CD4-positive, alpha-beta T cell (primary cell): ENCODE measurements at regions not wholly inside any gene's neighbourhood (a gene's known extent, or its start where the extent isn't known, plus 50 kb on each side); places are given as distances from the start of the nearest gene placed in this dataset.

Experiments used
- ATAC-seq: fragments of 200-7000 bp; cut with Tn5 transposase; one replicate; pipeline ENCODE4 v1.10.0; 2022; ENCODE audit warnings: mild to moderate bottlenecking; ENCODE audit not compliant: poor library complexity
- CTCF ChIA-PET: fragments of 350-600 bp; sonication (Branson Sonifier 250); formaldehyde crosslinking; loops from one replicate; lab custom pipeline; 2021; ENCODE audit warnings: antibody characterized with exemption, inconsistent platforms; lab: Charles Lee
- POLR2A ChIA-PET: fragments of 350-600 bp; sonication (Branson Sonifier 250); formaldehyde crosslinking; loops from one replicate; lab custom pipeline; 2021; ENCODE audit warnings: antibody characterized with exemption, inconsistent platforms; lab: Charles Lee
- DNase-seq, 14 experiments: peaks; one replicate each; pipeline ENCODE4 v3.0.0-alpha.2; 2013 to 2020; ENCODE audit warnings: mixed read lengths in 2 of 14
- H3K27ac ChIP-seq, 2 donors: one replicate each; pipeline versions ENCODE4 v1.5.1 to v1.7.0; 2013; ENCODE audit warnings: low read length in 2 of 2, low read depth in 1 of 2, mild to moderate bottlenecking in 1 of 2
- H3K27me3 ChIP-seq, 2 experiments: 1 replicate in 1 of 2; 2 replicates in 1 of 2; pipeline versions ENCODE4 v1.6.1 to v1.7.0; 2013; ENCODE audit warnings: low read length in 2 of 2, control low read depth in 1 of 2, mild to moderate bottlenecking in 1 of 2, moderate library complexity in 1 of 2; ENCODE audit not compliant: insufficient read depth in 2 of 2, control insufficient read depth in 1 of 2
- H3K36me3 ChIP-seq: one replicate; pipeline ENCODE4 v1.6.1; 2013; ENCODE audit warnings: low read length, control low read depth; ENCODE audit not compliant: insufficient read depth
- H3K4me1 ChIP-seq: one replicate; pipeline ENCODE4 v1.6.1; 2013; ENCODE audit warnings: low read length, control low read depth; ENCODE audit not compliant: insufficient read depth
- H3K4me3 ChIP-seq: one replicate; pipeline ENCODE4 v1.5.1; 2013; ENCODE audit warnings: mild to moderate bottlenecking, low read length, moderate library complexity
- H3K9me3 ChIP-seq, 2 experiments: 1 replicate in 1 of 2; 2 replicates in 1 of 2; pipeline versions ENCODE4 v1.6.1 to v1.7.0; 2013; ENCODE audit warnings: low read length in 2 of 2, mild to moderate bottlenecking in 2 of 2, control low read depth in 1 of 2, moderate library complexity in 1 of 2; ENCODE audit not compliant: control insufficient read depth in 1 of 2, insufficient read depth in 1 of 2
- H3K27ac Mint-ChIP-seq: one replicate; pipeline ENCODE4 v1.8.0; 2020; ENCODE audit warnings: mixed read lengths
- H3K27me3 Mint-ChIP-seq: one replicate; pipeline ENCODE4 v1.8.0; 2021; ENCODE audit warnings: mixed read lengths
- H3K36me3 Mint-ChIP-seq: one replicate; pipeline ENCODE4 v1.8.0; 2021; ENCODE audit warnings: low read depth, mixed read lengths
- H3K4me1 Mint-ChIP-seq: one replicate; pipeline ENCODE4 v1.8.0; 2021; ENCODE audit warnings: low read depth, mixed read lengths
- H3K4me3 Mint-ChIP-seq: one replicate; pipeline ENCODE4 v1.8.0; 2020; ENCODE audit warnings: mild to moderate bottlenecking, mixed read lengths
- H3K9me3 Mint-ChIP-seq: one replicate; pipeline ENCODE4 v1.8.0; 2020; ENCODE audit warnings: mixed read lengths
- intact Hi-C, 2 experiments: fragments of 100-400 bp; cut with DNase I in 1 of 2; cut with micrococcal nuclease in 1 of 2; formaldehyde crosslinking; loops; one replicate each; pipeline versions ENCODE4 v1.15.1 to v1.9.0; 2023 to 2025; cut with DNase I, micrococcal nuclease
- TF ChIP-seq, protein P1 (sequence below): fragments of 200-600 bp; IDR thresholded peaks from one replicate; pipeline ENCODE4 v1.8.0; 2022; ENCODE audit warnings: antibody characterized with exemption, mild to moderate bottlenecking

- ChIA-PET POLR2A (no interaction called here), CTCF (no interaction called here)
- no peak for ATAC-seq
- Mint-ChIP-seq H3K4me1 (no peaks in the 10 kb centered on the region), H3K4me3 (no peak overlapping the region), H3K27ac (no peak overlapping the region), H3K36me3 (no peaks in the 10 kb centered on the region), H3K9me3 (no peaks in the 10 kb centered on the region), H3K27me3 (no peaks in the 10 kb centered on the region)
- TF ChIP-seq, protein P1, sequence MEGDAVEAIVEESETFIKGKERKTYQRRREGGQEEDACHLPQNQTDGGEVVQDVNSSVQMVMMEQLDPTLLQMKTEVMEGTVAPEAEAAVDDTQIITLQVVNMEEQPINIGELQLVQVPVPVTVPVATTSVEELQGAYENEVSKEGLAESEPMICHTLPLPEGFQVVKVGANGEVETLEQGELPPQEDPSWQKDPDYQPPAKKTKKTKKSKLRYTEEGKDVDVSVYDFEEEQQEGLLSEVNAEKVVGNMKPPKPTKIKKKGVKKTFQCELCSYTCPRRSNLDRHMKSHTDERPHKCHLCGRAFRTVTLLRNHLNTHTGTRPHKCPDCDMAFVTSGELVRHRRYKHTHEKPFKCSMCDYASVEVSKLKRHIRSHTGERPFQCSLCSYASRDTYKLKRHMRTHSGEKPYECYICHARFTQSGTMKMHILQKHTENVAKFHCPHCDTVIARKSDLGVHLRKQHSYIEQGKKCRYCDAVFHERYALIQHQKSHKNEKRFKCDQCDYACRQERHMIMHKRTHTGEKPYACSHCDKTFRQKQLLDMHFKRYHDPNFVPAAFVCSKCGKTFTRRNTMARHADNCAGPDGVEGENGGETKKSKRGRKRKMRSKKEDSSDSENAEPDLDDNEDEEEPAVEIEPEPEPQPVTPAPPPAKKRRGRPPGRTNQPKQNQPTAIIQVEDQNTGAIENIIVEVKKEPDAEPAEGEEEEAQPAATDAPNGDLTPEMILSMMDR = no peak
- Histone ChIP-seq H3K4me1 (no peaks in the 10 kb centered on the region), H3K27ac (no peak overlapping the region), H3K9me3 (peaks cover 9 to 68% of the 10 kb centered on the region in 2 experiments), H3K27me3 (no peaks in the 10 kb centered on the region), H3K36me3 (no peaks in the 10 kb centered on the region), H3K4me3 (no peak overlapping the region)
- DNase-seq = no peak
- intact Hi-C loops = no loop called here
Observed at GRCh38 chr11:70619591-70619990, 221.3 kb downstream of the CTTN start.

GRCh38 chr11:70620510-70621184, 222.3 kb downstream of the CTTN start:
- no peak for ATAC-seq

DNA sequence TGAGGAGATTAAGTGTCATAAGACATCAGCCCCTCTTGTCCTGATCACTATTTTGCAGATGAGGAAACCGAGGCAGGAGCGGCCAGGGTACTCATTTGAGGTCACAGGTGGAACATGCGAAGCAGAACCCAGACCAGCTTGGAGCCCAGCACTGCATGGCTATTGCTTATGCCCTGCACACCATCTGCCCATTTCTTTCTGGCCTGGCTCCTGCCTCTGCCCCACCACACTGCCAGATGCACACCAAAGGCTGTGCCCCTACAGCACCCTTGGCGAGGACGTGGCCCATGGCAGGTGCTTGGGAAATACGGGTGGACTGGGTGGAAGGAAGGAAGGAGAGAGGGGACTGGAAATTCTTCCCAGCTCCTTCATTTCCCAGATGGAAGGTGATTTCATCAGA, 222.9 kb downstream of the CTTN start:
- TF ChIP-seq, protein P1 = no peak
- H3K27ac ChIP-seq = no peak overlapping the region
- no peak overlapping the region for H3K4me3 Mint-ChIP-seq
- no peaks in the 10 kb centered on the region for H3K36me3 ChIP-seq
- peaks cover 3% of the 10 kb centered on the region for H3K27me3 Mint-ChIP-seq
- no peaks in the 10 kb centered on the region for H3K4me1 Mint-ChIP-seq
- no peak overlapping the region for H3K27ac Mint-ChIP-seq
- CTCF ChIA-PET = no interaction called here
- intact Hi-C loops = no loop called here
- no peak overlapping the region for H3K4me3 ChIP-seq
- ATAC-seq = no peak
- H3K9me3 ChIP-seq = peaks cover 0 to 51% of the 10 kb centered on the region in 2 experiments
- H3K27me3 ChIP-seq = no peaks in the 10 kb centered on the region
- H3K36me3 Mint-ChIP-seq = no peaks in the 10 kb centered on the region
- POLR2A ChIA-PET = no interaction called here
- DNase-seq = no peak
- H3K9me3 Mint-ChIP-seq = no peaks in the 10 kb centered on the region
- H3K4me1 ChIP-seq = no peaks in the 10 kb centered on the region

More at GRCh38 chr11:70620510-70621184, 222.3 kb downstream of the CTTN start:
- peaks cover 0 to 57% of the 10 kb centered on the region in 2 experiments for H3K9me3 ChIP-seq
- Mint-ChIP-seq H3K9me3 (no peaks in the 10 kb centered on the region), H3K27me3 (no peaks in the 10 kb centered on the region), H3K27ac (no peak overlapping the region), H3K4me3 (no peak overlapping the region), H3K4me1 (no peaks in the 10 kb centered on the region), H3K36me3 (no peaks in the 10 kb centered on the region)
- intact Hi-C loops = no loop called here
- no peaks in the 10 kb centered on the region for H3K4me1 ChIP-seq
- ChIA-PET POLR2A (no interaction called here), CTCF (no interaction called here)
- no peak for DNase-seq
- no peaks in the 10 kb centered on the region for H3K36me3 ChIP-seq
- no peak overlapping the region for H3K27ac ChIP-seq
- H3K4me3 ChIP-seq = no peak overlapping the region
- H3K27me3 ChIP-seq = no peaks in the 10 kb centered on the region
- TF ChIP-seq, protein P1 = no peak
